ENCODE measurements at regions not wholly inside any gene's neighbourhood (a gene's known extent, or its start where the extent isn't known, plus 50 kb on each side); places are given as distances from the start of the nearest gene placed in this dataset.

GRCh38 chr5:159669559-159669958 is 246.7 kb upstream of the ADRA1B start:
- TF ChIP-seq CTCF (IDR thresholded peaks at IDR 0.05): no peak
- TF ChIP-seq POLR2A (IDR thresholded peaks at IDR 0.05): no peak
